PC-9 (cell line): ENCODE measurements at regions not wholly inside any gene's neighbourhood (a gene's known extent, or its start where the extent isn't known, plus 50 kb on each side); places are given as distances from the start of the nearest gene placed in this dataset.

ENCODE experiments used
- EZH2 ChIP-seq: fragments of 200-600 bp; sonication (generic); IDR thresholded peaks from 2 replicates; pipeline ENCODE4 v1.8.0; 2017; ENCODE audit warnings: antibody characterized with exemption, low read depth
- TF ChIP-seq, protein P1 (sequence below): fragments of 200-600 bp; sonication (generic); conservative IDR thresholded peaks from 2 replicates; pipeline ENCODE4 v1.6.1; 2017; ENCODE audit warnings: mixed run types, antibody characterized with exemption, mild to moderate bottlenecking, moderate library complexity

- TF ChIP-seq, protein P1, sequence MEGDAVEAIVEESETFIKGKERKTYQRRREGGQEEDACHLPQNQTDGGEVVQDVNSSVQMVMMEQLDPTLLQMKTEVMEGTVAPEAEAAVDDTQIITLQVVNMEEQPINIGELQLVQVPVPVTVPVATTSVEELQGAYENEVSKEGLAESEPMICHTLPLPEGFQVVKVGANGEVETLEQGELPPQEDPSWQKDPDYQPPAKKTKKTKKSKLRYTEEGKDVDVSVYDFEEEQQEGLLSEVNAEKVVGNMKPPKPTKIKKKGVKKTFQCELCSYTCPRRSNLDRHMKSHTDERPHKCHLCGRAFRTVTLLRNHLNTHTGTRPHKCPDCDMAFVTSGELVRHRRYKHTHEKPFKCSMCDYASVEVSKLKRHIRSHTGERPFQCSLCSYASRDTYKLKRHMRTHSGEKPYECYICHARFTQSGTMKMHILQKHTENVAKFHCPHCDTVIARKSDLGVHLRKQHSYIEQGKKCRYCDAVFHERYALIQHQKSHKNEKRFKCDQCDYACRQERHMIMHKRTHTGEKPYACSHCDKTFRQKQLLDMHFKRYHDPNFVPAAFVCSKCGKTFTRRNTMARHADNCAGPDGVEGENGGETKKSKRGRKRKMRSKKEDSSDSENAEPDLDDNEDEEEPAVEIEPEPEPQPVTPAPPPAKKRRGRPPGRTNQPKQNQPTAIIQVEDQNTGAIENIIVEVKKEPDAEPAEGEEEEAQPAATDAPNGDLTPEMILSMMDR, result no peak
- no peak for TF ChIP-seq EZH2
Observed at GRCh38 chr10:129241461-129241860, 225.6 kb upstream of the MGMT start.
